H1 (cell line): ENCODE measurements at regions not wholly inside any gene's neighbourhood (a gene's known extent, or its start where the extent isn't known, plus 50 kb on each side); places are given as distances from the start of the nearest gene placed in this dataset.

ENCODE experiments used
- EGR1 ChIP-seq: IDR thresholded peaks from 2 replicates; pipeline ENCODE4 v1.6.1; 2011; ENCODE audit warnings: low read depth, low read length, borderline replicate concordance
- JUND ChIP-seq: IDR thresholded peaks from 2 replicates; pipeline ENCODE4 v1.6.1; 2011; ENCODE audit warnings: mild to moderate bottlenecking, improper control_type of control experiment, low read length
- POU5F1 ChIP-seq: IDR thresholded peaks from 2 replicates; pipeline ENCODE4 v1.6.1; 2011; ENCODE audit warnings: low read depth, mild to moderate bottlenecking, low read length, moderate library complexity

DNA sequence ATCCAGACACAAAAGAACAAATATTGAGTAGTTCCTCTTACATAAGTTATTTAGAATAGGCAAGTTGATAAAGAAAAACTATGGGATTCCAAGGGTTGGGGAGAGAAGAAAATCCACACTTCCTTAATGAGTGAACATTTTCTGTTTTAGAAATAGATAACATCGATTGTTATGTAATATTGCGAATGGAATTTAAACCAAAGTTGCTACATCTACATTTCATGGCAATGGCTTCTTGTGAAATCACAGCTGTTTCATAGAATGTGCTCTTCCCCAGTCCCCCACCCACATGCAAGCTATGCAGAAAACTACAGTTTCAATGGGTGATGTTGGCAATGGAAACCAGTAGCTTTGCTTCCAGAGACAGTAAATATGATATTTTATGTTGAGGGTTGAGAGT, 1639.5 kb downstream of the SI start (continued):
- TF ChIP-seq POU5F1 (no peak), EGR1 (no peak), JUND (no peak)
